ENCODE measurements at regions not wholly inside any gene's neighbourhood (a gene's known extent, or its start where the extent isn't known, plus 50 kb on each side); places are given as distances from the start of the nearest gene placed in this dataset.

DNA sequence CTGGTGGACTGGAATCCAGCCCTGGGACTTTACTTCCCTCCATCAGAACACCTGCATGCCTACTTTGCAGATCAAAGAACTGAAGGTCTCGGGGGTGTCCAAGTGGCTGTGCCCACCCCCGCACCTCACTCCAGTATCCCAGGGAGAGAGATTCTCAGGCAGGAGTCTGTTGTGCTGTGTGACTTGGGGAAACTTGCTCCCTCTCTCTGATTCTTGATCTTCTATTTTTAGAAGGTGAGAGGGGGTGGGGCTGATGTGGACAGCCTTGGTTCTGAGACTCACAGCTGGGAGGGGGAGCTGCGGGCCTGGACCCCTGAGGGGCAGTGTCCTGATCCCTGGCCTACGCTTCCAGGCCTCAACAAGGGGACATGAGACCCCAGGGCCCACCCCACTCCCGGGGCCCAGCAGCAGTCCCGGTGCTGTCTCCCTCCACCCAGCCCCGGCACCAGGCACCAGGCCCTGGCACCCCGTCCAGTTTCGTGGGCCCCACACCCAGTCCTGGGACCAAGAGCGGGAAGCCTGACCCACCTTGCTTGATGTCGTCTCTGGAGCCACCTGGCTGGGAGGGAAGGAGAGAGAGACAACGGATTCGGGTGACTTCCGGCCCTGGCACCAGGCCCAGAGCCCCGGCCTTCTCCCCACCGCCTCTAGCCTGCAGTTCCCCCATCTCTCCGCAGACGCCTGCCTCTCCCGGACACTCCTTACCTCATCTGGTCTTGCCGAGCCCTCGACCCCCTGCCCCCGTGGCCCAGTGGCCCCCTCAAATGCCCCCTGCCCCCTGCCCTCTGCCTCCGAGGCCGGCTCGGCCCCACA lies 74.0 kb upstream of the SPTLC1 start:
- H3K9me3 ChIP-seq = no peaks in the 10 kb centered on the region
- no peaks in the 10 kb centered on the region for H3K27me3 ChIP-seq
- no peak overlapping the region for H3K9ac ChIP-seq (ENCODE audit: low read depth in 2 of 2, low read length in 2 of 2)
- no peaks in the 10 kb centered on the region for H3K4me1 ChIP-seq
- intact Hi-C loops (cut with DNase I) = no loop called here
- H3K36me3 ChIP-seq = no peaks in the 10 kb centered on the region
- no peak for DNase-seq
- no peak overlapping the region for H3K4me3 ChIP-seq
- TF ChIP-seq, protein P1, sequence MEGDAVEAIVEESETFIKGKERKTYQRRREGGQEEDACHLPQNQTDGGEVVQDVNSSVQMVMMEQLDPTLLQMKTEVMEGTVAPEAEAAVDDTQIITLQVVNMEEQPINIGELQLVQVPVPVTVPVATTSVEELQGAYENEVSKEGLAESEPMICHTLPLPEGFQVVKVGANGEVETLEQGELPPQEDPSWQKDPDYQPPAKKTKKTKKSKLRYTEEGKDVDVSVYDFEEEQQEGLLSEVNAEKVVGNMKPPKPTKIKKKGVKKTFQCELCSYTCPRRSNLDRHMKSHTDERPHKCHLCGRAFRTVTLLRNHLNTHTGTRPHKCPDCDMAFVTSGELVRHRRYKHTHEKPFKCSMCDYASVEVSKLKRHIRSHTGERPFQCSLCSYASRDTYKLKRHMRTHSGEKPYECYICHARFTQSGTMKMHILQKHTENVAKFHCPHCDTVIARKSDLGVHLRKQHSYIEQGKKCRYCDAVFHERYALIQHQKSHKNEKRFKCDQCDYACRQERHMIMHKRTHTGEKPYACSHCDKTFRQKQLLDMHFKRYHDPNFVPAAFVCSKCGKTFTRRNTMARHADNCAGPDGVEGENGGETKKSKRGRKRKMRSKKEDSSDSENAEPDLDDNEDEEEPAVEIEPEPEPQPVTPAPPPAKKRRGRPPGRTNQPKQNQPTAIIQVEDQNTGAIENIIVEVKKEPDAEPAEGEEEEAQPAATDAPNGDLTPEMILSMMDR (IDR thresholded peaks at IDR 0.05) = no peak
- H3K27ac ChIP-seq = no peak overlapping the region

DNA sequence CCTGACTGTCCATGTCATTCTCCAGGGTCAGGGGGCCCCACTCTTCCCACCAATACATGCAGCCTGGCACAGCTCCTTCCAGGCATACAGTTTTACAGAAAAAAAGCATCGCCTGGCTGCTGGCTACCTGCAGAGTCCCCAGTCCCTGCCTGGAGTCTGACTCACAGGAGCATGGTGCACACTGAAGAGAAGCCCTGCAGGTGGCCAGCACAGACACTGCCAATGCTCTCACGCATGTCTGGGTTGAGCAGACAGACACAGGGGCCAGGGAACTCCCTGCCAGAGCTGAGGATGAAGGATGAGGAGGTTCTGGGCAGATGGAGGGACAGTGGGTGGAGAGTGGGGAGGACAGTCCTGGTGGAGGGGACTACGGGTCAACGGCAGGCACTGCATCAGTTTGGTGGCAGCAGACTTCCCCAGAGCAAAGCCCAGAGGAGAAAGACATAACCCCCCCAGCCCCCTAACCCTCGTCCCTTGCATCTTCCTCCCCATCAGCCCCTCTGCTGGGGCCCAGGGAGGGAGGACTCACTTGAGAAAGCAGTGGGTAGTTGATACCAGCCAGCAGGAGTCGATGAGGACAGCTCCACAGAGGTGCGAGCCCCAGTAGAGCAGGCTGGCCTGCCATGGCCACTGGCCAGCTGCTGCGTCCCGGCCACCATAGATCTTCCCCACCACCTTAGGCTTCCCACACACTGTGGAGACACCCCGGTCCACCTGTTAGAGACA lies 72.9 kb upstream of the SPTLC1 start:
- no peak overlapping the region for H3K9ac ChIP-seq (ENCODE audit: low read depth in 2 of 2, low read length in 2 of 2)
- no peak overlapping the region for H3K27ac ChIP-seq
- H3K9me3 ChIP-seq = no peaks in the 10 kb centered on the region
- TF ChIP-seq, protein P1 (IDR thresholded peaks at IDR 0.05) = no peak
- no peaks in the 10 kb centered on the region for H3K27me3 ChIP-seq
- DNase-seq = no peak
- no peaks in the 10 kb centered on the region for H3K4me1 ChIP-seq
- intact Hi-C loops (cut with DNase I) = no loop called here
- H3K36me3 ChIP-seq = no peaks in the 10 kb centered on the region
- H3K4me3 ChIP-seq = no peak overlapping the region

DNA sequence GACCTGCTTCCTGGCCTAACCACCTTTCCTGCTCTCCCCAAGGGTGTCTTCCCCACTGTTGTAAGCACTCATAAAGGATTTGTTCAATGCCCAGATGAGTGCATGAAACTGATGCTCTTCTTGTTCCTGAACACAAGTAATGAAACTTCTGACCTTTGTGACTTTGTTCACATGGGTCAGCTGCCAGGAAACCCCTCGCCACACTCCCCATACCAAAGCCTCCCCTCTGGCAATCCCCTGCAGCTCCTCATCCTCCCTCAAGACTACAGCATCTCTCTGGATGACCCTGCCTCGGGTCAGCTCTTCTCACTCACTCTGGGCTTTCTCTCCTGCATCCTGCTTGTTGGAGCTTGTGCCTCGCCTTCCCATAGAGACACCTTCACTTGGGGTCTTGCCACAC lies 72.2 kb upstream of the SPTLC1 start:
- no peak for DNase-seq
- no peak overlapping the region for H3K9ac ChIP-seq (ENCODE audit: low read depth in 2 of 2, low read length in 2 of 2)
- intact Hi-C loops (cut with DNase I) = no loop called here
- H3K9me3 ChIP-seq = no peaks in the 10 kb centered on the region
- no peak overlapping the region for H3K27ac ChIP-seq
- no peaks in the 10 kb centered on the region for H3K36me3 ChIP-seq
- no peak overlapping the region for H3K4me3 ChIP-seq
- no peaks in the 10 kb centered on the region for H3K27me3 ChIP-seq
- TF ChIP-seq, protein P1 (IDR thresholded peaks at IDR 0.05) = no peak
- H3K4me1 ChIP-seq = no peaks in the 10 kb centered on the region

DNA sequence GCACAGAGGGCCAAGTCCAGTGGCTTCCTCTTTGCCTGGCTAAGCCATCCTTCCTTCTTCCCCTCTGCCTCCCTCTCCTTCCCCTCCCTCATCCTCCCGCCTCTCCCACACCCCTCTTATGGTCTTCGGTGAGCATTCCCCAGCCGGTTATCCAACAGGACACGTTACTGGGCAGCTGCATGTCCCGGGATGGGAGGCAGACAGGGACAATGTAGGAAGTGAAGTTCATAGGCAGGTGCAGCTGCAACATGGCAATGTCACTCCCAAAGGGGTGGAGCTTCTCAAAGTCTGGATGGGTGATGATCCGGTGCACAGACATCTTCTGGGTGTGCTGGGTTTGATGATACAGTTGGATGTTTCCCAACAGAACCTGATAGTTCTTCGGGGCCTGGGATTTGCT lies 71.4 kb upstream of the SPTLC1 start:
- DNase-seq = no peak
- intact Hi-C loops (cut with DNase I) = no loop called here
- Histone ChIP-seq H3K4me3 (no peak overlapping the region), H3K36me3 (no peaks in the 10 kb centered on the region), H3K27ac (no peak overlapping the region), H3K9me3 (no peaks in the 10 kb centered on the region), H3K9ac (ENCODE audit: low read depth in 2 of 2, low read length in 2 of 2) (no peak overlapping the region), H3K27me3 (no peaks in the 10 kb centered on the region), H3K4me1 (no peaks in the 10 kb centered on the region)
- TF ChIP-seq, protein P1 (IDR thresholded peaks at IDR 0.05) = no peak

DNA sequence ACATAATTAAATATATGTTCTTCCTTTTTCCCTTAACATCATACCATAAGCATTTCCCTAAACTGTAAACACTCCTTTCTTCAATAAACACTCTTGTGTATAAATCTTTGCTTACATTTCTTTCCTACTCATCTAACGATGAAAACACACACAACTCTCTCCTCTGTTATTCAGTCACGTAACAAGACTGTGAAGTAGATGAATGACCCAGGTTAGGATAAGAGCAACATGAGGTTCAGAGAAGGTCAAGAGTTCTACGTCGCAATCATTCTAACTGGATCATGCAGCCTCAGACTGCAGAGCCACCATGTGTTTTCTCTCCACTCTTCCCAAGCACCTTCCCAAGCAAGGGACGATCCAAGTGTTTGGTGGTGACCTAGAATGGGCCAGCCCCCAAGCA lies 70.5 kb upstream of the SPTLC1 start:
- Histone ChIP-seq H3K4me1 (no peaks in the 10 kb centered on the region), H3K9ac (ENCODE audit: low read depth in 2 of 2, low read length in 2 of 2) (no peak overlapping the region), H3K36me3 (no peaks in the 10 kb centered on the region), H3K27ac (no peak overlapping the region), H3K9me3 (no peaks in the 10 kb centered on the region), H3K4me3 (no peak overlapping the region), H3K27me3 (no peaks in the 10 kb centered on the region)
- intact Hi-C loops (cut with DNase I) = no loop called here
- DNase-seq = no peak
- TF ChIP-seq, protein P1 (IDR thresholded peaks at IDR 0.05) = no peak

Data from colonic mucosa (tissue), 4 donors.